Stomach (tissue), 4 donors: ENCODE measurements at regions not wholly inside any gene's neighbourhood (a gene's known extent, or its start where the extent isn't known, plus 50 kb on each side); places are given as distances from the start of the nearest gene placed in this dataset.

ENCODE experiments used
- EP300 ChIP-seq: sonication (generic); formaldehyde crosslinking; IDR thresholded peaks from one replicate; pipeline ENCODE4 v1.6.1; 2017; ENCODE audit warnings: antibody characterized with exemption
- POLR2A ChIP-seq, 4 donors: fragments of 450-650 bp; IDR thresholded peaks; one replicate each; pipeline ENCODE4 v1.6.1; 2016; ENCODE audit warnings: antibody characterized with exemption in 4 of 4, control low read depth in 2 of 4, mild to moderate bottlenecking in 1 of 4, moderate library complexity in 1 of 4
- TF ChIP-seq, protein P1 (sequence below), 7 experiments: fragments of 450-650 bp in 4 of 7; fragments of 200-600 bp in 3 of 7; sonication (generic) in 3 of 7; IDR thresholded peaks; one replicate each; pipeline ENCODE4 v1.5.1; 2016 to 2019; ENCODE audit warnings: antibody characterized with exemption in 7 of 7, control low read depth in 2 of 7, mild to moderate bottlenecking in 1 of 7

- TF ChIP-seq, protein P1, sequence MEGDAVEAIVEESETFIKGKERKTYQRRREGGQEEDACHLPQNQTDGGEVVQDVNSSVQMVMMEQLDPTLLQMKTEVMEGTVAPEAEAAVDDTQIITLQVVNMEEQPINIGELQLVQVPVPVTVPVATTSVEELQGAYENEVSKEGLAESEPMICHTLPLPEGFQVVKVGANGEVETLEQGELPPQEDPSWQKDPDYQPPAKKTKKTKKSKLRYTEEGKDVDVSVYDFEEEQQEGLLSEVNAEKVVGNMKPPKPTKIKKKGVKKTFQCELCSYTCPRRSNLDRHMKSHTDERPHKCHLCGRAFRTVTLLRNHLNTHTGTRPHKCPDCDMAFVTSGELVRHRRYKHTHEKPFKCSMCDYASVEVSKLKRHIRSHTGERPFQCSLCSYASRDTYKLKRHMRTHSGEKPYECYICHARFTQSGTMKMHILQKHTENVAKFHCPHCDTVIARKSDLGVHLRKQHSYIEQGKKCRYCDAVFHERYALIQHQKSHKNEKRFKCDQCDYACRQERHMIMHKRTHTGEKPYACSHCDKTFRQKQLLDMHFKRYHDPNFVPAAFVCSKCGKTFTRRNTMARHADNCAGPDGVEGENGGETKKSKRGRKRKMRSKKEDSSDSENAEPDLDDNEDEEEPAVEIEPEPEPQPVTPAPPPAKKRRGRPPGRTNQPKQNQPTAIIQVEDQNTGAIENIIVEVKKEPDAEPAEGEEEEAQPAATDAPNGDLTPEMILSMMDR (IDR thresholded peaks at IDR 0.05): no peak
- TF ChIP-seq POLR2A (IDR thresholded peaks at IDR 0.05): no peak
- no peak for TF ChIP-seq EP300
These were observed 332.3 kb upstream of the DPYD start for GRCh38 chr1:98253145-98253544.
